Neural progenitor cell (in vitro differentiated cells): ENCODE measurements at regions not wholly inside any gene's neighbourhood (a gene's known extent, or its start where the extent isn't known, plus 50 kb on each side); places are given as distances from the start of the nearest gene placed in this dataset.

Experiments used
- CTCF ChIP-seq: fragments of 200-600 bp; sonication (generic); IDR thresholded peaks from 2 replicates; pipeline ENCODE4 v1.5.1; 2017; ENCODE audit warnings: antibody characterized with exemption, mild to moderate bottlenecking
- EZH2 ChIP-seq: fragments of 200-600 bp; sonication (generic); IDR thresholded peaks from 2 replicates; pipeline ENCODE4 v1.6.1; 2017; ENCODE audit warnings: antibody characterized with exemption, mild to moderate bottlenecking, moderate library complexity
- EZH2phosphoT487 ChIP-seq: fragments of 200-600 bp; sonication (generic); IDR thresholded peaks from 2 replicates; pipeline ENCODE4 v1.6.1; 2017; ENCODE audit warnings: antibody characterized with exemption

DNA sequence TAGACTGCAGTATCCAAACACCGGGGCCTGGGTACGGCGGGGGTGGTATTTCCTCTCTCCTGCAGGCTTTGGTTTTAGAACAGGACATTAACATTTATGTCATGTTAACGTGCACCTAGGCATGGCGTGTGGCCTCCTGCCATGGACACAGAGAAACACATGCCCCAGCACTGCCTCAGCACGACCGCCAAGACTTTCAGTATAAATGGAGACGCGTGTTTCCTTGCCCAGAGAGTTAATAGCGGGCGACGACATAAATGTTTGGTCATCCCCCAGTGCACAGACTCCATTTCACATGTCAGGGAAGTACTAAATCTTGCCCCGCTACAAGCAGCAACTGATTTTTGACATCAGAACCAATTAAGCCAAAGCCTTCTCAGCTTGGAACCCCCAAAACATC lies 737.9 kb downstream of the RAB28 start:
- TF ChIP-seq EZH2phosphoT487 (no peak), EZH2 (no peak), CTCF (no peak)
